ENCODE measurements at regions not wholly inside any gene's neighbourhood (a gene's known extent, or its start where the extent isn't known, plus 50 kb on each side); places are given as distances from the start of the nearest gene placed in this dataset.

DNA sequence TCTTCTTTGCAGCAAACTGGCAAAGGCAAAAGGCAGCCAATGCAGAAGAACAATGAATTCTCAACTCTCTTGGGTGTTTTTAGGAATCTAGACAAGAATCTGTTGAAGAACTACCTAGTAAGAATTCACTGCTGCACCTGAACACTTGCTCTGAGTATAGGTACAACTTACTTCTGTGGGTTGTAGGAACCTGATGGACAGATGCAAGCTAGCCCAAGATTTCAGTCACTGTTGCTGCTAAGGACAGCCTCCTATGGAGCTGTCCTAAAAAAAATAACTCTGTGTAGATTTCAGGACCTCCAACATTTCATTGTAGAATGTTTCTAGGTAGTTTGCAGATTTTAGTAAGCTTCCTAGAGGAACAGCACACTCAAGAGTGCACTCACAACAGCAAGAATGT, 363.5 kb downstream of the CBLN2 start:
- DNase-seq, result no peak

DNA sequence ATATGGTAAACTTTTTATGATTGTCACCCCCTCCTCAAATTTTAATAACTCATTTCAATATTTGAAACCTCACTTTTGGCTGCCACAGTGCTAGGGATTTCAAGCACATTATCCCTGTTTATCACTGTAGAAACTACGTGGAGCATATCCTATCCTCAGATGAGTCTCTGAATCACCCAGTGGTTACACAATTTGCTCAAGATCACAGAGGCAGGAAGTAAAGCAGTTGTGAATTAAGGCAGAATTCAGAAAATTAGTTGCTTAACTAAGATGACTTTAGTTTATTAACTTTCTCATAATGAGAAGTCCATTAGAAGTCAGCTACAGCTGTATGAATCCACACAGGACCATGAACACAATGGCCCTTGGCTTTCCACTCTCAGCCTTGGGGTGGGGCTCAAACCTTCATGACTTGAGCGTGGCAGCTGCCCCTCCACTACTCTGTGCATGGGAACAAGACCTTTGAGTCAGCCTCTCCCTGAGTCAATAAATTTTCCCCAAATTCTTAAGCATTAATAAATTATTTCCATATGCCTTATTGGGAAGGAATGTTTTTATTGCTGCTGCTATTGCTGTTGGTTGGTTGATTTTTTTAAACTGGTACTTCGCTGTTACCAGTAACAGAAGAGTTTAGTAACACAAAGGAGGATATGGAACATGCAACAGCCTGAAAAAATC, 369.0 kb downstream of the CBLN2 start:
- no peak for DNase-seq

DNA sequence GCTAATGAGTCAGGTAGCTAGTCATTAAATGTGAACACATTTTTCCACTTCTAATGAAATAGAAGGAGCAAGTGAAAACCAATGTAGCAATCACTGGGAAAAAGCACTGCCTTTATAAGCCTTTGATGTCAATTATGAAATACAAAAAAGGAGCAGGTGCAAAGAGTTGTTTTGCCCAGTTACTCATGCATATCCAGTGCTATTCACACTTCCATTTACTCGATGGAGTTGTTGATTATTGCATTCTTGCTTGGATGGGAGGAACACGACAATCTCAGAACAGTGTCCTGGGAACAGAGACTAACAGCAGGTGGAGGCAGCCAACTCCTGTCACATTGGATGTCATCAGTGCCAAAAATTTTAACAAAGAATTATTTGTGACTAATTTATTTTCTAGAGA, 372.5 kb downstream of the CBLN2 start:
- DNase-seq, result no peak

DNA sequence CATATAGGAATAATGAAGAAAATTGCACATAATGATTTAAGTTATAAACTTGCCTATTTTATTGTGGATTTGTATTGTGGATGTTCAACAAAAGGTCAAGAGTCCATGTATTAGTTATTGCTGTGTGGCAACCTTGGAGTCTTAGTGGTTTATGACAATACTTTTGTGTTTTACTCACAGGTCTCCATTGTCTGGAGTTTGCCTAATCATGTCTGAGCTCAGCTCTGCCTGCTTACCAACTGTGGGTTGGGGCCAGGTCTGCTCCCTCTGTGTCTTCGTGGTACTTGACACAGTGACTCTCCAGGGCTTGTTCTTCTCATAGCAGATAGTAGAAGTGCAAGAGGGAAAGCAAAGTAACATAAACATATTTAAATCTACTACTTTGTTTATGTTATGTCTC, 382.5 kb downstream of the CBLN2 start:
- DNase-seq, result peak; percentile 36

DNA sequence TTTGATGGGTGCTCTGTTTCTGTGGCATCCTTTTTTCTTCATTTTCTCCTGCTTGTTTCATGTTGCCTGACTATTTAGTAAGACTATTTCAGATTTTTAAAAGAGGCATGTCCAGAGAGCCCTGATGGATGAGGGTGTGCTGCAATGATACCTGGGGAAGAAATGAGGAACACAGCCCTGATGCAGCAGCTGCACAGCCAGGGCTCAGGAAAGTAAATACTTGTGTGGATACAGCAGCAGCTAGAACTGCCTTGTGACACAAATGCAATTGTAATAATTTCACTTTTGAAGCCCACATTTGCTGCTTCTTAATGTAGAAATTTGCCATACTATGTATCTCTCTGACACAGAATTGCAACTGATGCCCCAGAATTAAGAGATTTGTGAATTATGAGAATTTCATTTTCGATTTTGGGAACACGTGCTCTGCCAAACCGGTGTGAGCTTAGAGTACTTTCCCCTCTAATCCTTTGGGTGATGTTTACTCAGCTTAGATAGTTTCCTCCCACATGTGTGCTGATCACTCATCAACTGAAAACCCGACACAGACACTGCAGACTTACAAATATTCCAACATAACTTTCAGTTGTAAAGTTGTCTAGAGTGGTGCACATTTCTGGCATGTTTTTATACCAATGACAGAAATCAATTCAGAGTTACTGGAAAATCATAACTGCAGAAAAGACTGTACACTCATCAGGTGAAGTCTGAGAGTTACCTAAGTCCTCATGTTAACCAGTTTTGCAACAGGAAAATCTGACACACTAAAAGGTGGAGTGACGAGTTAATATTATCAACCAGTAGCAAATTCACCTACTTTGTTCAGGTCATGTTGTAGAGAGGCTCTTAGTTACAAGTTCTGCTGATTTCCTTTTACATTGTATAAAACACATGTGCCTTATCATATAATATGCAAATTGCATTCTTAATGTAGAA, 383.4 kb downstream of the CBLN2 start:
- peak; percentile 69 for DNase-seq

DNA sequence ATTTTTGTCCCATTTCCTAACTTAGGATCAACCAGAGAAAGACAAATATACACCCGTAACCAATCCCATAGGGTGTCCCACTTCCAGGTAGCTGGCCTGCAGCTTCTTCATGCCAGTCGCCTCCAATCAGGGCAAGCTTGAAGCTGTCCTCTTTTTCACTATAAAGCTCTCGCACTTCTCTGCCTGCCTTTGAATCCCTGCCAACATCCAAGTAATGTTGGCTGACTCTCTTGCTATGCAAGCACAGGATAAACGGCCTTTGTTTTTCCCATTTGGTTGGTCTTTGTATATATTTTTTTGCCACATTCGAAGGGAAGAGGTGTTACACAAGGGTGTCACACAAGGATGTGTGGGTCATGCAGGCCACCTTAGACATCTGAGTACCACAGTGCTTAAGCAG, 388.8 kb downstream of the CBLN2 start:
- no peak for DNase-seq

DNA sequence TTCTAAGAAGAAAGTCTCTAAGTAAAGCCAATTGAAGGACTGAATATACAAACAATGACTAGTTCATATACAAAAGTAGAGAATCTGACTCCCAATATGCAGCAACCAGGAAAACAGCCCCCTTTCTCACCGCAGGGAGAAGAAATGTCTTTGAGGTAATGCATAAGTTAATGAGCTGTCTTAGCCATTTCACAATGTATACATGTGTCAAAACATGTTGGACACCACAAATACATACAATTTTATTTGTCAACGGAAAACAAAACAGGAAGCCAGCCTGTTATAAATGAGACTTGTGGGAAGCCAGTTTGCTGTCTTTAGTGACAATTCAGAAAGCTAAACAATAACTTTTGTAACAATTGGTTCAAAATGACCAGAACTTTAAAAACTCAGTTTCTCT, 389.2 kb downstream of the CBLN2 start:
- no peak for DNase-seq

DNA sequence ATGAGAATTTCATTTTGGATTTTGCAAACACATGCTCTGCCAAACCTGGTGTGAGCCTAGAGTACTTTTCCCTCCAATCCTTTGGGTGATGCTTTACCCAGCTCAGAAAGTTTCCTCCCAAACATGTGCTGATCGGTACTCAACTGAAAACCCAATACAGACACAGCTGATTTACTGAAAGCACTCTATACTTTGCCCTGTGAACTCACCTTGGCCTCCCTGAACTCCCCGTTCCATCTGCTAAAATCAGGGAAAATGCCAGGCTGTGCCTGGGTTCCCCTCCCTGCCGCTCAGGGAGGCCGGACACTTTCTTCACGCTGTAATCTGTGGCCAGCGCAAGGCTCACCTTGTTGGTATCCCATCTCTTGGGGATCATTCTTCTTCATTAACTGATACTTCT, 391.2 kb downstream of the CBLN2 start:
- no peak for DNase-seq

DNA sequence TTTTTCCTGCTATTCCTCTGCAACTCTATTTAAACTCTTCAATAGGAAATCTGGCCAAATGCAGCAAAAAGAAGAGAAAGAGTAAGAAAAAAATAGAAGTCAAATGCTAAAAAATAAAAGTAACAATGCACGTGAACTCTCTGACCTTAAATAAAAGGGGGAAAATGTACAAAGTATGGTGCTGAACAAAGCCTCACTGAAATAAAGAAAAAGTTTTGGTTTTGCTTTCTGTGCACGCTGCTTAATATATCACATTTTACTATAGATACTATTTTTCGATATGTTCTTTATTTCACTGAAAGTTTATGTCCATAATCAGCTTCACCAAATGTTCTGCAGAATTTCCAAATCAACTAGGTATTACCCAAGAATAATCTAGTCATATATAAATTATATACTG, 396.3 kb downstream of the CBLN2 start:
- no peak for DNase-seq

DNA sequence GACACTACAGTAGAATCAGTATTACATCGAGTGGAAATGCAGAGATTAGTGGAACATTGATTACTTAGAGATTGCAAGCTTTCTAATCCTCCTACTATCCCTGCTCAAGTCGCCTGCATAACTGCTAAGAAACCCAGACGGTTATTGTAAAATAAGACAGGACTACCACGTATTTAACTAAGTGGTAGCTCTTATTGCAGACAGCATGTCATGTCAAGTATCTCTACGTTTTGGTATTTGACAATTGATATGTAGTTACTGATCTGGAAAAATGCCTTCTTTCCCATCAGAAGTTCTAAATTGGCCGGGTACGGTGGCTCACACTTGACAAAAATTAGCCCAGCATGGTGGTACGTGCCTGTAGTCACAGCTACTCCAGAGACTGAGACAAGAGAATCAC, 404.1 kb downstream of the CBLN2 start:
- DNase-seq, result no peak

DNA sequence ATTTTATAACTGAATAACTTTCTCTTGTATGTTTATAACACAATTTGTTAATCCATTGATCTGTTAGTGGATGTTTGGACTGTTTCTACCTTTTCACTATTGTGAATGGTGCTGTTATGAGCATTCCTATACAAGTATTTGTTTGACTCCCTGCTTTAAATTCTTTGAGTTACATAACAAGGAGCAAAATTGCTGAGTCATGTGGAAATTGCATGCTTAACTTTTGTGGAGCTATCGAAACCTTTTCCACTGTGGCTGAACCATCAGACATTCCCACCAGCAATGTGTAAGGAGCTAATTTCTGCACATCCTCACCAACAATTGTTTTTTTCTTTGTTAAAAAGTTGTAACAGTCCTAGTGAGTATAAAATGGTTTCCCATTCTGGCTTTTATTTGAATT, 415.5 kb downstream of the CBLN2 start:
- DNase-seq, result peak; percentile 78

DNA sequence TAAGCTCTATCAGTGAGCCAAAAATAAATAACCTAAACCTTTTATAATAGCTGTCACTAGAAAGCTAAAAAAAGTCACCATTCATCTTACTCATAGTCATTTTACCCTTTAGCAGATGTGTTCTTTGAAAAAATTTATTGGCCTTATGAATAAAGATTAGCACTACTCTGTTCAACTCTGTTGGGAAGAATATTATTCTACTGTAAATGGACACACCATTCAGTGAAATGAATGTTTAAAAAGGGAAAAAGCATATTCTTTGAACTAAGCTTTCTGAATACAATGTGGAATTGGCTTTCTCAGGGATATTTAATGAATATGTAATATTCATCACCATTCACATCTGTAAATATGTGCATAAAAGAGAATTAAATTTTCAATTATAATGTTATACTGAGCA, 422.0 kb downstream of the CBLN2 start:
- no peak for DNase-seq

DNA sequence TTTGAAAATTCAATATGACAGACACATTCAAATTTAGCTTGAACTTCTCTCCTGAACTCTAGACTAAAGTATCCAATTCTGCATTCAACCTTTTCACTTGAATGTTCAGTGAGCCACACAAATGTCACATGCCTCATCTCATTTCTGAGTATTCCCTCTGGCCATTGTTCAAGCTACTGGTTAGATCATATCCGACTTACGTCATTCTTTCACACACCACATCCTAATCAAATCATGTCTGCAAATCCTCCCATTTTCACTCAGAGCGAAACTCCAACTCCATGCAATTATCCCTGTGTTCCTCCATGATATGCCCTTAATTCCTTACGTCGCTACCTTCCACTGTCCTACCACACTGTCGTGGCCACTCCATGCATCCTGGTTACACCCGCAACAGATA, 425.1 kb downstream of the CBLN2 start:
- peak; percentile 37 for DNase-seq

DNA sequence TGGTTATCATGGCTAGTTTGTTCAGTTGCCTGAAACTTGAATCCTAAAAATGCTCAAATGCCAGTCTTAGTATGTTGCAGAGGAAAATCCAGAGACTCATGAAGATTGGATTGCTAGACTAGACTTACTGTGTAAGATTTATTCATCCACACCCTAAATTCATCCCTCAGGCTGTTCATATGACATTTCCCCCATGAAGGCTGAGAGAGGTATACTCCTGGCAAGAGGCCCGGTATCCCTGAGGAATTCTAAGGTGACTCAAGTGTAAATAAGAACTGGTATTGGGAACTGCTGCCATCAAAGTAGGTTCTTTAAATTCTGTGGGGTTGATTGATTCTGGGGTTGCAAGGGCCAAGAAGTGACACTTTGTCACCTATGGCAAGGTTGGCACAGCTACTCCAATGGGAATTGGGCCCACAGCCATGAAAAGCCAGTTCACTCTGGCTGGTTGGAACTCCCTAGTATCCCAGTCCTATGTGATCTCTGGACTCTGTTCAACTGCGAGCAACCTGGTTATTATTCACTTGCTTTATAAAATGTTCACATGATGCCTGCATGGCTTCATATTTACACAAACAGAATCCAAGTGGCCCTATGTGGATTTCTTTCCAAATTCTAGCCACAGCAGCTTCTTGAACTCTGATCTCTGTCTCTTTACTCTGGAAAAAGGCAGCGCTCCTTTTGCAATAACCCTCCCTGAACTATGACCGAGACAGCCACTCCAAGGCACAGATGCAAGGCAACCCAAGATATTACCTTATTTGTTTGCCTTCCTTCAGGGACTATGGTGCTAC, 429.1 kb downstream of the CBLN2 start:
- DNase-seq, result no peak

DNA sequence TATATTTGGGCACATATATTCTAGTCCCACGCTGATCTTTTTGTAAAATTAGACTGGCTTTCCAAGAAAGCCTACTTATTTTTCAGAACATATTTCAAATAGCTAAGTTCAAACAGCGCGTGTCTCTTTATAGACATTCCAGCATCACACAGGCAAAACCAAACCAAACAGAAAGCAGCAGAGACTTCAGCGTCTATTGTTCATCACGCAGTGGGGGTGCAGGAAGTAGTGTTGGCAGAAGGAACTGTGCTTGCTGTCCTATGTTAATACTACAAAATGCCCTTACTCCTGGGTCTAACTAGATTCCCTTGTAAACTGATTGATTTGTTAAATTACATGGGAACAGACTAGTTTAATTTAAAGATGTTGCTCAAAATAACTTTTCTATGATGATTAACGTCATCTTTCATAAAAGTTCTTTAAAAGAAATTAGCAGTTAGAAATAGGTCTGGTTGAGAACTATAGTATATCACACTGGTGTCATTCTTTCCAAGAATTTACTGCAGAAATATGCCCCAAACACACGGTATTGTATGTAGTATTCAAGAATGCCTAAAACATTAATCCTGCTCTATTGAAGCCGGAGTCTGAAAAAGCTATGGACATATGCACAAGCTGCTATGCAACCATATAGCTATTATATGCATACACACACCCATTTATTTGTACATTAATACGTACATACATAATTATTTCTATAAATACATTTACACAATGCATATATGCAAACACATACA, 436.3 kb downstream of the CBLN2 start:
- DNase-seq, result peak; percentile 38

DNA sequence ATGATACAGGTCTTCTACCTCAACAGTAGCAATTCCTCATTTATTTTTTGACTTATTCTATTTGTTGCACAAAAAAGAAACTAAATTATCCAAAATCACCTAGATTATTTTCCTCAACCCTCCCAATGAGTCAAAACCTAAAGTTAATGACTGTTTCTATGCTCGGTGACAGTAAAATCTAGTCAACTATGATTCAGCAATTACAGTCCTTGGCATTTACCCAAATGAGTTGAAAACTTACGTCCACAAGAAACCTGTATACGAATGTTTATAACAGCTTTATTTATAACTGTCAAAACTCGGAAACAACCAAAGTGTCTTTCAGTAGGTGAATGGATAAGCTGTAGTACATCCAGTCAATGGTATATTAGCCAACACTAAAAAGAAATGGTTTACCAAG, 439.3 kb downstream of the CBLN2 start:
- DNase-seq, result peak; percentile 22

DNA sequence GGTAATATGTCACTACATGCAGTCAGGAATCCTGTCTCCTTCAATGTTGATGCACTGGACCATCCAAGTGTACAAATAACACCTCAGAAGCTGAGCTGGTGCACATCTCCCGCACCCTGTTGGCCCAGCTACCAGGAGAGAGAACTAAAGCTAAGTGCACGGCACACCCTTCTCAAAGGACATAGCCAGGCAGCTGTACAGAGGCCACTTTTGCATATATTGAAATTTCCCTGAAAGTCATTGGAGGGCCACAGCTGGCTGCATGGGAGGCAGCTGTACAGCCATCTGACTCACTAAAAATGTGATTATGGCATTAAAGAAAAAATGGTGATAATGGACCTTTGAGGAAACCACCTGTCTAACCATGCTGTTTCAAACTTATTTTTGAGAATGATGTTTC, 441.7 kb downstream of the CBLN2 start:
- no peak for DNase-seq

DNA sequence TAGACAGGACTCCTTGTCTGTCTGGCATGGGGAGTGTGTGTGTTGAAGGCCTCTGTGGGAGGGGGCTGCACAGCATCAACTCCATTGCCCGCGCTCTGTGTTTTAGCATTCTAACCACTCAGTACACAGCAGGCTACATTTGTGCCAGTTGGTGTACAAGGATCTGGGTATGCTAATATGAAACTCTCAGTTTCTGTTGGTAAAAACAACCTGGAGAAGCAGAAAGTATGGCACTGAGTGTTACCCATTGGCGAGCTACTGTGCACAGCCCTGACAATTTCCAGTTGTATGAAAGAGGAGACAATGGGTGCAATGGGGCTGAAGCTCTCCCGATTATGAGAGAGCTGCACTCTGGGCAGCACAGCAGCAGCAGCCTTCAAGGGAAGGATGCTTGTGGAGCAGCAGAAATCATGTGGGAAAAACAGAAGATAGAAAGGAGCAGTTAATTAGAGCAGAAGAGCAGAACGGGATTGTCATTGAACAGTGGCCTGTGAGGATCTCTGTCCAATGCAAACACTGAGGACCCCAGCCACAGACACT, 443.6 kb downstream of the CBLN2 start:
- no peak for DNase-seq

DNA sequence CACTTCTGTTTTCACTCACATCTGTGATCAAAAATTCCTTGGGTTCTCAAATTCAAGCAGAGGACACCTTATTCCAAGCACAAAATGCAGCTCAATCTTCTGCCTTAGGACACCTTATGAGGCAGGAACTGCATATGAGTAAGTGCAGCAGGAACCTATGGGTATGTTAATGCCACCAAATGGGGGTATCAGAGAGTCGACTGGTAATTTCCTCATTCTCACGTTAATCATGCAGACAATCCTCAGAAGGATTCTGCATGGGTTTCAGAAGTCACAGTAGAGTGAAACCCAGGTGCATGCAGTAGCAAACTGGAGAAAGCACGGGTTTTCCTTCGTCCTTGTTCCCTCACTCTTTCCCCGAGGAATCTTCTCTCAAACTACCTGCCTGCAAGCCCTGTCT, 452.8 kb downstream of the CBLN2 start:
- peak; percentile 9 for DNase-seq

DNA sequence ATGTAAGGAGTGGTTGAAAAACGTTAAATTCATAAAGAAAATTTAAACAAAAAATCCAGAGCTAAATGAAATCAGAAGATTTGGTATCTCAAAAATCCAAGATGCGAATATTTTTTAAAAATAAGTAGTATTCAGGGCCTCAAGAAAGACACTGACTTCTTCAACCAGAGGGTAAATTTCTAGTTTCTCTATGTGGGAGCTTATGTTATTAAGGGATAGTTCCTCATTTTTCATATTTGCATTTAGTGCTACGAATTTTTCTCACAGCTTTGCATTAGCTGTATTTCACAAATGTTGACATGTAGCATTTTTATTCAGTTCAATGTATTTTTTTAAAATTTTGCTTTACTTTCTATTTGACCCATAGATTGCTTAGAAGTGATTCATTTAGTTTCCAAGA, 454.7 kb downstream of the CBLN2 start:
- peak; percentile 33 for DNase-seq

DNA sequence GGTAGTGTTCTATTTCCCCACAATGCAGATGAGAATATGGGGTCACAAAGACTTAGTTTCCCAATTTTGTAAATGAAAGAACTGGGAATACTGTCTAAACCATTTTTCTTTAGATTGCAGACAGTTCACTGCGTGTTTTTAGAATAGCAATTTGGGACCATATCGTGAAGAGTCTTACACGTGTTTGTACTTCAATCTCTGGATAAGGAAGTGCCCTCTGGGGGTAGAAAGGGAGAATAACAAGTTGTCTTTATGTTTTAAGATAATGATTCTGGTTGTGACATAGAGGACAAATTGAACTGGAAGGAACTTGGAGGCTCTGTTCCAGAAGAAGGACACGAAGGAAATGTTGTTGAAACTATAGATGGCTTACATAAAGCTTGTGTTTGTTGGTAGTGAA, 457.7 kb downstream of the CBLN2 start:
- DNase-seq, result peak; percentile 75

DNA sequence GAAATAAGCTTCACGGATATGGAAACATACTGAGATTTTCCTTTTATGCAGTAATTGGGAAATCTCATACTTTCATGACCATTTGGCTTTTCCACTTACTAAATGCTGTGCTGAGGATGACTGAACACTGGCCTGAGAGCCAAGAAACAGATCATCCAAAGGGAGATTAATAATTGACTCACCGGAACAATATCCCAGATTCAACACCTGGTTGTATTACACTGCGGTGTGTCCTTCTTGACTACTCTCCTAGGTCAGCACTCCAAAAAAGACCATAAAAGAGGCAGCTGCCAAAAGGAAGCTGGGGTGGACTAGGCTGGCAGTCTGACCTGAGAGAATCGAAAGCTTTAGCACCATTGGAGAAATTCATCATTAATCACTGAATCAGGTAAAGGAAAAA, 469.1 kb downstream of the CBLN2 start:
- DNase-seq, result no peak

DNA sequence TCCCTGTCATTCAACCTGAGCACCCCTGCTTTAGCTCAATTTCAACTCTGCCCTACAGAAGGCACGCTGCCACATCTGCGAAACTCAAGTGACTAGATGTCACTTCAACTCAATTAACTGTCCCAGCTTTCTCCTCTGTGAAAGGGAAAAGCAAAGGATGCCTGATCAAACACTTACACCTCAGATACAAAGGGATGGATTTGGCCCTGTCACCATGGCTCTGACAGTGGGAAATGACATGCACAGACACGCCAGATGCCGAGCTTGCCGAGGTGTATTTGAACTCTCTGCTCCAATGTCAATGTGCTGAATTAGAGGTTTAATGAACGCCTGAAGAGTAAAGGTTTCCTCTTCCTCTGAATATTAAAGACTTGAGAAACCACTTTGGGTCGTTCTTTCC, 481.1 kb downstream of the CBLN2 start:
- DNase-seq, result no peak

Data from OCI-M1 (cell line).